ENCODE measurements at regions not wholly inside any gene's neighbourhood (a gene's known extent, or its start where the extent isn't known, plus 50 kb on each side); places are given as distances from the start of the nearest gene placed in this dataset.

DNA sequence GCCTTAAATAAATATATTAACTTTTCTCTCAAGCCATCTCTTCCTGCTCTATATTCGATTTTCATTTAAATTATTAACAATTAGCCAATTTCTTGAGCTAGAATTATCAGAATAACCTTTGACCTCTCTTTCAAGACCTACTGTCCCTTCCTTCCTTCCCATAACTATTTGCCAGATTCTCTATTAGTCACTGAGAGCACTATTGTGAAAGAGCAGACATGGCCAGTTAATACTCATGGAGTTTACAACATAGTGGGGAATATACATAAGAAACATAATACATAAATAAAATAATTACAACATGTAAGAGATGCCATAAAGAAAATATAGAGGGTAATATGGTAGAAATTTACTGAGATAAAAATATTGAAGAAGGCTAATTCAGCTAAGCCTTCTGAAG lies 72.1 kb upstream of the CHD1 start:
- no peaks in the 10 kb centered on the region for H3K9me3 ChIP-seq
- H3K36me3 ChIP-seq (ENCODE audit: control insufficient read depth, insufficient read depth, low read length), result no peaks in the 10 kb centered on the region
- intact Hi-C loops (cut with micrococcal nuclease; ENCODE audit: unreplicated experiment), result no loop called here
- no TSS peak for BruUV-seq (replicated peaks)
- Mint-ChIP-seq H3K27ac (ENCODE audit: unreplicated experiment) (no peak overlapping the region), H3K9me3 (ENCODE audit: unreplicated experiment) (no peaks in the 10 kb centered on the region), H3K36me3 (ENCODE audit: insufficient read depth, unreplicated experiment) (no peaks in the 10 kb centered on the region), H3K4me1 (ENCODE audit: low read depth, unreplicated experiment) (peaks cover 21% of the 10 kb centered on the region), H3K27me3 (ENCODE audit: insufficient read depth, unreplicated experiment) (no peaks in the 10 kb centered on the region), H3K4me3 (ENCODE audit: unreplicated experiment) (no peak overlapping the region)
- POLR2A ChIA-PET, result no interaction called here
- H3K27me3 ChIP-seq (replicated peaks; ENCODE audit: control insufficient read depth, insufficient read depth, low read length), result no peaks in the 10 kb centered on the region
- no peak overlapping the region for H3K4me3 ChIP-seq (ENCODE audit: low read depth, low read length)
- CTCF ChIA-PET, result no interaction called here
- DNase-seq, result no peak
- H3K4me1 ChIP-seq, result peaks cover 6% of the 10 kb centered on the region
- no peak for TF ChIP-seq CTCF (IDR thresholded peaks at IDR 0.05; ENCODE audit: insufficient read depth in 1 of 2, low read depth in 1 of 2, low read length in 1 of 2, severe bottlenecking in 1 of 2, unreplicated experiment in 1 of 2)

GRCh38 chr5:99000221-99000620 lies 71.4 kb upstream of the CHD1 start:
- Mint-ChIP-seq H3K4me3 (ENCODE audit: unreplicated experiment) (no peak overlapping the region), H3K27ac (ENCODE audit: unreplicated experiment) (no peak overlapping the region), H3K9me3 (ENCODE audit: unreplicated experiment) (no peaks in the 10 kb centered on the region), H3K4me1 (ENCODE audit: low read depth, unreplicated experiment) (peaks cover 17% of the 10 kb centered on the region), H3K36me3 (ENCODE audit: insufficient read depth, unreplicated experiment) (no peaks in the 10 kb centered on the region), H3K27me3 (ENCODE audit: insufficient read depth, unreplicated experiment) (no peaks in the 10 kb centered on the region)
- ChIA-PET CTCF (no interaction called here), POLR2A (no interaction called here)
- Histone ChIP-seq H3K4me1 (peaks cover 3% of the 10 kb centered on the region), H3K27me3 (replicated peaks; ENCODE audit: control insufficient read depth, insufficient read depth, low read length) (no peaks in the 10 kb centered on the region), H3K4me3 (ENCODE audit: low read depth, low read length) (no peak overlapping the region), H3K36me3 (ENCODE audit: control insufficient read depth, insufficient read depth, low read length) (no peaks in the 10 kb centered on the region), H3K9me3 (no peaks in the 10 kb centered on the region)
- DNase-seq, result no peak
- BruUV-seq (replicated peaks), result no TSS peak
- TF ChIP-seq CTCF (IDR thresholded peaks at IDR 0.05; ENCODE audit: insufficient read depth in 1 of 2, low read depth in 1 of 2, low read length in 1 of 2, severe bottlenecking in 1 of 2, unreplicated experiment in 1 of 2), result no peak
- intact Hi-C loops (cut with micrococcal nuclease; ENCODE audit: unreplicated experiment), result no loop called here

DNA sequence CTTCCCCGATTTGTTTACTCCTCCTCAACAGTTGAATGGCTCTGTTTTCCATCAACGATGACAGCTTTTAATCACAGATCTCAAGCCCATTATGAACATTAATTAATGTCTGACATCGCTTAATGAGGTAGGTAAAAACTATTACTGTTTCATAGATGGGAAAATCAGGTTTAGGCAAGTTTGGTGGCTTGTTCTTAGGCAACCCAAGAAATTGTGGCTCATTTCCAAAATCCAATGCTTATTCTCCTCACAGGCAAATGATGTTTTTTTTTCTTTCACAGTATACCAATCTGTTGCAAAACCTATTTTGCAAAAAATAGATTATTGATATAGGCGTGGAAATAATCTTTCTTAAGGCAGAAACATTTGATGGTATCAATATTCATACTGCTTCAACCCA lies 70.8 kb upstream of the CHD1 start:
- POLR2A ChIA-PET, result no interaction called here
- Histone ChIP-seq H3K27me3 (replicated peaks; ENCODE audit: control insufficient read depth, insufficient read depth, low read length) (no peaks in the 10 kb centered on the region), H3K9me3 (no peaks in the 10 kb centered on the region), H3K4me1 (peaks cover 5% of the 10 kb centered on the region; the same call in 1 of the 2 replicates), H3K4me3 (ENCODE audit: low read depth, low read length) (no peak overlapping the region), H3K36me3 (ENCODE audit: control insufficient read depth, insufficient read depth, low read length) (no peaks in the 10 kb centered on the region)
- Mint-ChIP-seq H3K4me3 (ENCODE audit: unreplicated experiment) (no peak overlapping the region), H3K9me3 (ENCODE audit: unreplicated experiment) (no peaks in the 10 kb centered on the region), H3K4me1 (ENCODE audit: low read depth, unreplicated experiment) (peaks cover 19% of the 10 kb centered on the region), H3K27ac (ENCODE audit: unreplicated experiment) (no peak overlapping the region), H3K27me3 (ENCODE audit: insufficient read depth, unreplicated experiment) (no peaks in the 10 kb centered on the region), H3K36me3 (ENCODE audit: insufficient read depth, unreplicated experiment) (no peaks in the 10 kb centered on the region)
- intact Hi-C loops (cut with micrococcal nuclease; ENCODE audit: unreplicated experiment), result no loop called here
- CTCF ChIA-PET, result no interaction called here
- no peak for DNase-seq
- no TSS peak for BruUV-seq (replicated peaks)
- TF ChIP-seq CTCF (IDR thresholded peaks at IDR 0.05; ENCODE audit: insufficient read depth in 1 of 2, low read depth in 1 of 2, low read length in 1 of 2, severe bottlenecking in 1 of 2, unreplicated experiment in 1 of 2), result no peak
